ENCODE measurements at regions not wholly inside any gene's neighbourhood (a gene's known extent, or its start where the extent isn't known, plus 50 kb on each side); places are given as distances from the start of the nearest gene placed in this dataset.

DNA sequence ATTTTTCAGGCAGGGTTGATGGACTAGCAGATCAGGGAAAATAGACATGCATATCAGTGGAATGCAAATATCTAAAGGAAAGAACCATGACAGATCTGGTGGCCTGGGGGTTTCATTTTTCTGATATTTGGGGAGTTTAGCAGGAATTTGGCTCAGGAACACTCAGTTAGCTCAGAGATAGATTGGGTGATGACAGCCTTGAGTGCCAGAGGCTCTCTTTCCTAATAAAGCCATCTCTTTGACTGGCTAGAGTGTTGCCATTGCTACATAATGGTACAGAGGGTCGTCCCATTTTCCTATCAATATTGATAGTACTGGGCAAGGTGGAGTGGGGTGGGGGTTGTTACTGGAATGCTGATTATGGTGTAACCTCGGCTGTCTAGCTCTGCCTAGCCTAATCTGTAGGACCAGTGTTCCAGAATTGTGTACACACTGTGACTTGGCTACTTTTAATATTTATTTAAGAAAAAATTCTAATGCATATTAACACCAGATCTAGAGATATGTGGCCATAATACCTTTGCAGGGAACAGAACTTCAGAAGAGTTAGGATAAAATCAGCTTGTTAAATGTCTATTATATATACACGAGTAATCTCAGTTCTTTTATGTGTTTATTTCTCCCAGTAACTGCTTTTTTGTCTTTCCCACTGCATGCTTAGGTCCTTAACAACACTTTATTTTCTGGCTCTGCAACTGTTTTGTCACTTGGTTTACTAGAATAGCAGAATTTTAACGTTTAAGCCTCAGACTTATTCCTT, 145.0 kb upstream of the SPOCK3 start:
- no peak overlapping the region for H3K4me3 ChIP-seq
- no peak overlapping the region for H2AFZ ChIP-seq
- no peaks in the 10 kb centered on the region for H4K20me1 ChIP-seq (ENCODE audit: insufficient read depth)
- no peaks in the 10 kb centered on the region for H3K27me3 ChIP-seq (replicated peaks; ENCODE audit: insufficient read depth)
- no peak for DNase-seq
- H3K4me2 ChIP-seq (ENCODE audit: unreplicated experiment), result no peak overlapping the region
- no peaks in the 10 kb centered on the region for H3K9me2 ChIP-seq (ENCODE audit: insufficient read depth)
- no peaks in the 10 kb centered on the region for H3K9me3 ChIP-seq (ENCODE audit: low read depth)
- no peaks in the 10 kb centered on the region for H3K4me1 ChIP-seq (ENCODE audit: insufficient read depth)
- H3K79me2 ChIP-seq (ENCODE audit: insufficient read depth), result no peaks in the 10 kb centered on the region
- WGBS, 2 experiments (ENCODE audit: low coverage in 1 of 2, low lambda C conversion rate in 2 of 2, missing lambda C conversion rate in 2 of 2), result 1 to 4% methylated on average over 4 of the region's 4 CpGs
- no peaks in the 10 kb centered on the region for H3K36me3 ChIP-seq (ENCODE audit: low read depth)
- H3F3A ChIP-seq (ENCODE audit: insufficient read depth), result no peaks in the 10 kb centered on the region
- in situ Hi-C loops (cut with MboI), result no loop called here
- H3K27ac ChIP-seq, result no peak overlapping the region
- TF ChIP-seq EZH2 (IDR thresholded peaks at IDR 0.05; ENCODE audit: insufficient read depth, poor library complexity, severe bottlenecking), result no peak
- H3K9ac ChIP-seq, result no peak overlapping the region

GRCh38 chr4:167380964-167381363, 146.7 kb upstream of the SPOCK3 start:
- Histone ChIP-seq H3K27me3 (replicated peaks; ENCODE audit: insufficient read depth) (no peaks in the 10 kb centered on the region), H3K4me3 (no peak overlapping the region), H2AFZ (no peak overlapping the region), H3F3A (ENCODE audit: insufficient read depth) (no peaks in the 10 kb centered on the region), H3K9me2 (ENCODE audit: insufficient read depth) (no peaks in the 10 kb centered on the region), H3K4me1 (ENCODE audit: insufficient read depth) (no peaks in the 10 kb centered on the region), H3K79me2 (ENCODE audit: insufficient read depth) (no peaks in the 10 kb centered on the region), H3K9me3 (ENCODE audit: low read depth) (no peaks in the 10 kb centered on the region), H4K20me1 (ENCODE audit: insufficient read depth) (no peaks in the 10 kb centered on the region), H3K4me2 (ENCODE audit: unreplicated experiment) (no peak overlapping the region), H3K36me3 (ENCODE audit: low read depth) (no peaks in the 10 kb centered on the region), H3K27ac (no peak overlapping the region), H3K9ac (no peak overlapping the region)
- in situ Hi-C loops (cut with MboI), result no loop called here
- no peak for DNase-seq
- TF ChIP-seq EZH2 (IDR thresholded peaks at IDR 0.05; ENCODE audit: insufficient read depth, poor library complexity, severe bottlenecking) (no peak), EZH2phosphoT487 (IDR thresholded peaks at IDR 0.05; ENCODE audit: insufficient read depth, low read depth) (no peak)
- WGBS, 2 experiments (ENCODE audit: low coverage in 1 of 2, low lambda C conversion rate in 2 of 2, missing lambda C conversion rate in 2 of 2), result 10 to 22% methylated on average over 4 of the region's 4 CpGs

- Histone ChIP-seq H3K9ac (no peak overlapping the region), H3K79me2 (ENCODE audit: insufficient read depth) (no peaks in the 10 kb centered on the region), H3F3A (ENCODE audit: insufficient read depth) (no peaks in the 10 kb centered on the region), H3K27ac (no peak overlapping the region), H2AFZ (no peak overlapping the region), H3K27me3 (replicated peaks; ENCODE audit: insufficient read depth) (no peaks in the 10 kb centered on the region), H3K4me1 (ENCODE audit: insufficient read depth) (no peaks in the 10 kb centered on the region), H3K4me2 (ENCODE audit: unreplicated experiment) (no peak overlapping the region), H3K9me2 (ENCODE audit: insufficient read depth) (no peaks in the 10 kb centered on the region), H4K20me1 (ENCODE audit: insufficient read depth) (no peaks in the 10 kb centered on the region), H3K9me3 (ENCODE audit: low read depth) (no peaks in the 10 kb centered on the region), H3K36me3 (ENCODE audit: low read depth) (no peaks in the 10 kb centered on the region), H3K4me3 (no peak overlapping the region)
- DNase-seq, result no peak
- in situ Hi-C loops (cut with MboI), result no loop called here
- WGBS, 2 experiments (ENCODE audit: low coverage in 1 of 2, low lambda C conversion rate in 2 of 2, missing lambda C conversion rate in 2 of 2), result 3 to 4% methylated on average over 2 of the region's 2 CpGs
- TF ChIP-seq EZH2 (IDR thresholded peaks at IDR 0.05; ENCODE audit: insufficient read depth, poor library complexity, severe bottlenecking) (no peak), EZH2phosphoT487 (IDR thresholded peaks at IDR 0.05; ENCODE audit: insufficient read depth, low read depth) (no peak)
Measured at GRCh38 chr4:167383291-167383690, 149.0 kb upstream of the SPOCK3 start.

DNA sequence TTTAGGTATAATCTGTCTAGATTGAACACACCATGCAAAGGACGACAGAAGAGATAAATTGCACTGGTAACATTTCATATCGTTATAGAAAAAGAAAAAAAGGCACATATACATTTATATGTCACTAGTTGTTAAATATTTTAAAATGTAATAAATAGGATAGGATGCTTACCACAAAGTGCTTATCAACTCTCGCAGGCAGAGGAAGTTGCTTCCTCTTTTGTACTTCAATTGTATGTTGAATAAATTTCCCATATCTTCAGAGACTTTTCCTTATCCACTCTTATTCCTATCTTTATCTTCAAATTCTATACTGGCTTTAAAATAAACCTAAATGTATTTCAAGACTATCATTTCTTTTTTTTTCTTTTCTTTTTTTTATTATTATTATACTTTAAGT, 163.3 kb upstream of the SPOCK3 start:
- H2AFZ ChIP-seq, result no peak overlapping the region
- no peaks in the 10 kb centered on the region for H3K36me3 ChIP-seq (ENCODE audit: low read depth)
- no peaks in the 10 kb centered on the region for H4K20me1 ChIP-seq (ENCODE audit: insufficient read depth)
- in situ Hi-C loops (cut with MboI), result no loop called here
- no peaks in the 10 kb centered on the region for H3F3A ChIP-seq (ENCODE audit: insufficient read depth)
- no peak overlapping the region for H3K27ac ChIP-seq
- no peaks in the 10 kb centered on the region for H3K9me3 ChIP-seq (ENCODE audit: low read depth)
- no peaks in the 10 kb centered on the region for H3K79me2 ChIP-seq (ENCODE audit: insufficient read depth)
- no peak overlapping the region for H3K9ac ChIP-seq
- no peak for DNase-seq
- no peaks in the 10 kb centered on the region for H3K27me3 ChIP-seq (replicated peaks; ENCODE audit: insufficient read depth)
- no peaks in the 10 kb centered on the region for H3K9me2 ChIP-seq (ENCODE audit: insufficient read depth)
- no peak overlapping the region for H3K4me2 ChIP-seq (ENCODE audit: unreplicated experiment)
- 21 to 28% methylated on average over 3 of the region's 3 CpGs for WGBS, 2 experiments (ENCODE audit: low coverage in 1 of 2, low lambda C conversion rate in 2 of 2, missing lambda C conversion rate in 2 of 2)
- H3K4me1 ChIP-seq (ENCODE audit: insufficient read depth), result no peaks in the 10 kb centered on the region
- TF ChIP-seq EZH2phosphoT487 (IDR thresholded peaks at IDR 0.05; ENCODE audit: insufficient read depth, low read depth) (no peak), EZH2 (IDR thresholded peaks at IDR 0.05; ENCODE audit: insufficient read depth, poor library complexity, severe bottlenecking) (no peak)
- H3K4me3 ChIP-seq, result no peak overlapping the region
